ENCODE measurements at regions not wholly inside any gene's neighbourhood (a gene's known extent, or its start where the extent isn't known, plus 50 kb on each side); places are given as distances from the start of the nearest gene placed in this dataset.

- no CpG with 5 or more reads among the region's 7 CpGs for WGBS, 2 experiments (ENCODE audit: extremely low coverage in 2 of 2, insufficient read length in 1 of 2)
Measured at GRCh38 chr16:7150230-7150629, 182.4 kb upstream of the RBFOX1 start.

More at GRCh38 chr16:7150230-7150629, 182.4 kb upstream of the RBFOX1 start:
- no peaks in the 10 kb centered on the region for H3K79me1 ChIP-seq (ENCODE audit: low read depth in 1 of 2, low read length in 2 of 2)
- no peak overlapping the region for H3K56ac ChIP-seq (ENCODE audit: extremely low read depth, insufficient read depth, low read length)
- no peak for ATAC-seq (ENCODE audit: low read depth)
- TF ChIP-seq SMC3 (IDR thresholded peaks at IDR 0.05; ENCODE audit: low read depth, low read length): no peak
- TF ChIP-seq FOS (IDR thresholded peaks at IDR 0.05; ENCODE audit: low read depth, low read length): no peak
- TF ChIP-seq BHLHE40 (IDR thresholded peaks at IDR 0.05; ENCODE audit: low read depth, low read length): no peak
- no peak for TF ChIP-seq NFE2L2 (IDR thresholded peaks at IDR 0.05; ENCODE audit: low read depth, low read length)
- no peak for TF ChIP-seq MXI1 (IDR thresholded peaks at IDR 0.05; ENCODE audit: borderline replicate concordance, low read depth, low read length)
- TF ChIP-seq RFX5 (IDR thresholded peaks at IDR 0.05; ENCODE audit: low read depth, low read length): no peak
- no peak for TF ChIP-seq ELK1 (IDR thresholded peaks at IDR 0.05; ENCODE audit: borderline replicate concordance, low read depth, low read length)
- TF ChIP-seq CHD1 (IDR thresholded peaks at IDR 0.05; ENCODE audit: low read depth, low read length): no peak
- TF ChIP-seq POLR2A (IDR thresholded peaks at IDR 0.05; ENCODE audit: low read depth, low read length): no peak
- TF ChIP-seq RAD21 (IDR thresholded peaks at IDR 0.05; ENCODE audit: low read length): no peak
- TF ChIP-seq RCOR1 (IDR thresholded peaks at IDR 0.05; ENCODE audit: insufficient replicate concordance, low read length): no peak
- TF ChIP-seq CTCF (conservative IDR thresholded peaks at IDR 0.05; ENCODE audit: low read depth, low read length): no peak
- BruUV-seq (replicated peaks): no TSS peak
- intact Hi-C loops (cut with micrococcal nuclease): no loop called here
- no peak overlapping the region for H3K18ac ChIP-seq (ENCODE audit: low read depth, low read length)
- no peak overlapping the region for H3K14ac ChIP-seq (replicated peaks; ENCODE audit: low read depth, low read length)
- no peak overlapping the region for H2AK9ac ChIP-seq (replicated peaks; ENCODE audit: low read depth, low read length, poor library complexity)
- no peak overlapping the region for H2BK20ac ChIP-seq (ENCODE audit: low read depth, low read length)
- H3K4me3 ChIP-seq (ENCODE audit: insufficient read depth, low read depth, low read length): no peak overlapping the region
- H3K9me1 ChIP-seq (ENCODE audit: insufficient read depth, low read length): no peaks in the 10 kb centered on the region
- H3K4me1 ChIP-seq (ENCODE audit: control insufficient read depth, insufficient read depth, low read length): no peaks in the 10 kb centered on the region
- H2AFZ ChIP-seq (replicated peaks; ENCODE audit: low read length, poor library complexity): no peak overlapping the region
- H2BK120ac ChIP-seq (ENCODE audit: low read depth, low read length): no peak overlapping the region
- H3K23ac ChIP-seq (ENCODE audit: low read depth, low read length): no peak overlapping the region
- no peak overlapping the region for H4K5ac ChIP-seq (ENCODE audit: low read depth, low read length)
- no peak for DNase-seq
- H3K27ac ChIP-seq (ENCODE audit: insufficient read depth, low read length): no peak overlapping the region
- no peak overlapping the region for H3K4me2 ChIP-seq (ENCODE audit: low read depth, low read length)
- in situ Hi-C loops (cut with MboI; ENCODE audit: low sequenced_read_pairs): no loop called here
- POLR2A ChIA-PET (ENCODE audit: unreplicated experiment): no interaction called here
- no peak overlapping the region for H3K4ac ChIP-seq (ENCODE audit: low read depth, low read length)
- no peak overlapping the region for H2BK15ac ChIP-seq (ENCODE audit: low read depth, low read length)
- no peak overlapping the region for H2BK5ac ChIP-seq (ENCODE audit: low read depth, low read length, poor library complexity, severe bottlenecking)
- no peak overlapping the region for H2AK5ac ChIP-seq (ENCODE audit: low read depth, low read length)
- H3K27me3 ChIP-seq (ENCODE audit: control insufficient read depth, insufficient read depth, low read length): no peaks in the 10 kb centered on the region
- CTCF ChIA-PET: no interaction called here
- no peak overlapping the region for H4K8ac ChIP-seq (ENCODE audit: low read depth in 2 of 2, low read length in 2 of 2)
- H3K9ac ChIP-seq (ENCODE audit: low read depth, low read length): no peak overlapping the region
- H3K9me3 ChIP-seq (ENCODE audit: control insufficient read depth, insufficient read depth, low read length): peaks cover 12% of the 10 kb centered on the region
- H4K91ac ChIP-seq (ENCODE audit: insufficient read depth, low read depth, low read length): no peak overlapping the region
- dilution Hi-C loops (cut with HindIII; ENCODE audit: low sequenced_read_pairs, unreplicated experiment): no loop called here
- H4K20me1 ChIP-seq (ENCODE audit: insufficient read depth, low read length): no peaks in the 10 kb centered on the region
- H3K36me3 ChIP-seq (ENCODE audit: control insufficient read depth, insufficient read depth, low read length): no peaks in the 10 kb centered on the region
